Erythroblast (primary cell): ENCODE measurements at regions not wholly inside any gene's neighbourhood (a gene's known extent, or its start where the extent isn't known, plus 50 kb on each side); places are given as distances from the start of the nearest gene placed in this dataset.

Source experiments
- GATA1 ChIP-seq: IDR thresholded peaks from 2 replicates; pipeline ENCODE4 v1.6.1; 2011; ENCODE audit warnings: low read depth, mild to moderate bottlenecking, control low read depth, low read length, moderate library complexity
- POLR2A ChIP-seq: IDR thresholded peaks from 2 replicates; pipeline ENCODE4 v1.6.1; 2011; ENCODE audit warnings: mild to moderate bottlenecking, low read length

GRCh38 chr1:5737081-5737480 lies 255.1 kb downstream of the NPHP4 start:
- no peak for TF ChIP-seq POLR2A
- no peak for TF ChIP-seq GATA1
